Fibroblast of lung (primary cell): ENCODE measurements at regions not wholly inside any gene's neighbourhood (a gene's known extent, or its start where the extent isn't known, plus 50 kb on each side); places are given as distances from the start of the nearest gene placed in this dataset.

Experiments used
- DNase-seq, 2 donors: peaks; one replicate each; pipeline versions ENCODE4 v3.0.0 to v3.0.0-alpha.2; 2010; ENCODE audit warnings: low read depth in 2 of 2
- H2AFZ ChIP-seq: 2 replicates; pipeline ENCODE4 v1.5.1; 2012; ENCODE audit warnings: low read length, control low read depth, inconsistent platforms
- H3K27ac ChIP-seq: 2 replicates; pipeline ENCODE4 v1.5.1; 2011; ENCODE audit warnings: low read length, control low read depth; ENCODE audit not compliant: insufficient read depth
- H3K27me3 ChIP-seq: 2 replicates; pipeline ENCODE4 v1.5.1; 2011; ENCODE audit warnings: mild to moderate bottlenecking, low read length; ENCODE audit not compliant: control insufficient read depth, insufficient read depth
- H3K36me3 ChIP-seq: 2 replicates; pipeline ENCODE4 v1.5.1; 2011; ENCODE audit warnings: low read length; ENCODE audit not compliant: control insufficient read depth, insufficient read depth
- H3K4me1 ChIP-seq: 2 replicates; pipeline ENCODE4 v1.5.1; 2011; ENCODE audit warnings: low read length; ENCODE audit not compliant: control insufficient read depth, insufficient read depth; ENCODE audit errors: extremely low read depth
- H3K4me2 ChIP-seq: 2 replicates; pipeline ENCODE4 v1.5.1; 2011; ENCODE audit warnings: low read length, control low read depth; ENCODE audit not compliant: insufficient read depth; ENCODE audit errors: extremely low read depth
- H3K4me3 ChIP-seq, 4 experiments: fragments of 200-600 bp in 1 of 4; sonication (generic) in 1 of 4; replicated peaks in 1 of 4; 2 replicates each; pipeline ENCODE4 v1.5.1; 2011 to 2016; ENCODE audit warnings: low read length in 4 of 4, low read depth in 3 of 4, mild to moderate bottlenecking in 3 of 4, control low read depth in 2 of 4, inconsistent platforms in 1 of 4, mixed read lengths in 1 of 4; ENCODE audit not compliant: insufficient read depth in 1 of 4; ENCODE audit errors: control extremely low read depth in 1 of 4
- H3K79me2 ChIP-seq: 2 replicates; pipeline ENCODE4 v1.5.1; 2012; ENCODE audit warnings: mild to moderate bottlenecking, low read length, inconsistent platforms; ENCODE audit not compliant: control insufficient read depth, insufficient read depth
- H3K9ac ChIP-seq: 2 replicates; pipeline ENCODE4 v1.5.1; 2011; ENCODE audit warnings: mild to moderate bottlenecking, low read length, control low read depth; ENCODE audit not compliant: insufficient read depth
- H3K9me3 ChIP-seq: 2 replicates; pipeline ENCODE4 v1.5.1; 2012; ENCODE audit warnings: low read depth, low read length; ENCODE audit not compliant: control insufficient read depth, insufficient read depth
- H4K20me1 ChIP-seq: 2 replicates; pipeline ENCODE4 v1.5.1; 2011; ENCODE audit warnings: low read length; ENCODE audit not compliant: control insufficient read depth, insufficient read depth; ENCODE audit errors: extremely low read depth
- CTCF ChIP-seq, 2 donors: IDR thresholded peaks in 1 of 2; conservative IDR thresholded peaks in 1 of 2; 1 replicate in 1 of 2; 2 replicates in 1 of 2; pipeline ENCODE4 v1.5.1; 2011 to 2012; ENCODE audit warnings: low read length in 2 of 2, control low read depth in 1 of 2, inconsistent platforms in 1 of 2, low read depth in 1 of 2, mild to moderate bottlenecking in 1 of 2
- EZH2 ChIP-seq: IDR thresholded peaks from 2 replicates; pipeline ENCODE4 v1.5.1; 2012; ENCODE audit warnings: low read length, control low read depth, mild to moderate bottlenecking; ENCODE audit errors: missing control alignments

- TF ChIP-seq EZH2 (no peak), CTCF (conservative IDR thresholded peaks at IDR 0.05 in 1 of 2, IDR thresholded peaks at IDR 0.05 in 1 of 2; ENCODE audit: low read depth in 1 of 2, low read length in 2 of 2) (no peak)
- H3K27ac ChIP-seq: no peak overlapping the region
- H3K9me3 ChIP-seq: no peaks in the 10 kb centered on the region
- no peak overlapping the region for H2AFZ ChIP-seq
- H3K4me3 ChIP-seq: no peak overlapping the region
- H3K27me3 ChIP-seq: no peaks in the 10 kb centered on the region
- no peaks in the 10 kb centered on the region for H3K4me1 ChIP-seq
- no peak overlapping the region for H3K4me2 ChIP-seq
- DNase-seq: peak in 1 of 2 donors; percentile 1
- no peaks in the 10 kb centered on the region for H3K79me2 ChIP-seq
- H3K36me3 ChIP-seq: no peaks in the 10 kb centered on the region
- no peaks in the 10 kb centered on the region for H4K20me1 ChIP-seq
- no peak overlapping the region for H3K9ac ChIP-seq
These were observed 367.5 kb upstream of the ADAMTS16 start for GRCh38 chr5:4772591-4772990.

GRCh38 chr5:4773827-4774317 lies 366.3 kb upstream of the ADAMTS16 start:
- no peak for DNase-seq
- no peaks in the 10 kb centered on the region for H3K36me3 ChIP-seq
- H3K4me1 ChIP-seq: no peaks in the 10 kb centered on the region
- H3K4me2 ChIP-seq: no peak overlapping the region
- H3K79me2 ChIP-seq: no peaks in the 10 kb centered on the region
- no peak overlapping the region for H3K4me3 ChIP-seq
- no peaks in the 10 kb centered on the region for H3K27me3 ChIP-seq
- H2AFZ ChIP-seq: no peak overlapping the region
- no peak for TF ChIP-seq CTCF (conservative IDR thresholded peaks at IDR 0.05 in 1 of 2, IDR thresholded peaks at IDR 0.05 in 1 of 2; ENCODE audit: low read depth in 1 of 2, low read length in 2 of 2)
- no peak overlapping the region for H3K9ac ChIP-seq
- H3K27ac ChIP-seq: no peak overlapping the region
- H4K20me1 ChIP-seq: no peaks in the 10 kb centered on the region
- H3K9me3 ChIP-seq: no peaks in the 10 kb centered on the region

GRCh38 chr5:4777435-4777834 lies 362.7 kb upstream of the ADAMTS16 start:
- Histone ChIP-seq H3K4me1 (no peaks in the 10 kb centered on the region), H3K4me2 (no peak overlapping the region), H4K20me1 (no peaks in the 10 kb centered on the region), H3K4me3 (no peak overlapping the region), H2AFZ (no peak overlapping the region), H3K27ac (no peak overlapping the region), H3K9me3 (no peaks in the 10 kb centered on the region), H3K27me3 (no peaks in the 10 kb centered on the region), H3K36me3 (no peaks in the 10 kb centered on the region), H3K79me2 (no peaks in the 10 kb centered on the region), H3K9ac (no peak overlapping the region)
- TF ChIP-seq CTCF (conservative IDR thresholded peaks at IDR 0.05 in 1 of 2, IDR thresholded peaks at IDR 0.05 in 1 of 2; ENCODE audit: low read depth in 1 of 2, low read length in 2 of 2) (no peak), EZH2 (no peak)
- DNase-seq: peak in 1 of 2 donors; percentile 3
